Neural progenitor cell (in vitro differentiated cells): ENCODE measurements at regions not wholly inside any gene's neighbourhood (a gene's known extent, or its start where the extent isn't known, plus 50 kb on each side); places are given as distances from the start of the nearest gene placed in this dataset.

Experiments
- CTCF ChIP-seq: fragments of 200-600 bp; sonication (generic); IDR thresholded peaks from 2 replicates; pipeline ENCODE4 v1.5.1; 2017; ENCODE audit warnings: antibody characterized with exemption, mild to moderate bottlenecking
- EZH2 ChIP-seq: fragments of 200-600 bp; sonication (generic); IDR thresholded peaks from 2 replicates; pipeline ENCODE4 v1.6.1; 2017; ENCODE audit warnings: antibody characterized with exemption, mild to moderate bottlenecking, moderate library complexity
- EZH2phosphoT487 ChIP-seq: fragments of 200-600 bp; sonication (generic); IDR thresholded peaks from 2 replicates; pipeline ENCODE4 v1.6.1; 2017; ENCODE audit warnings: antibody characterized with exemption

GRCh38 chr5:62011089-62011664 is 294.8 kb upstream of the KIF2A start:
- TF ChIP-seq CTCF (no peak), EZH2phosphoT487 (peak; percentile 77), EZH2 (no peak)
